Parathyroid adenoma (tissue), 2 donors: ENCODE measurements at regions not wholly inside any gene's neighbourhood (a gene's known extent, or its start where the extent isn't known, plus 50 kb on each side); places are given as distances from the start of the nearest gene placed in this dataset.

ENCODE experiments used
- H2AFZ ChIP-seq: fragments of 300-600 bp; sonication (generic); one replicate; pipeline ENCODE4 v1.7.0; 2017; ENCODE audit warnings: antibody characterized with exemption, mild to moderate bottlenecking
- H3K27ac ChIP-seq: fragments of 300-600 bp; sonication (generic); one replicate; pipeline ENCODE4 v1.7.0; 2017
- H3K27me3 ChIP-seq: fragments of 300-600 bp; sonication (generic); one replicate; pipeline ENCODE4 v1.7.0; 2017; ENCODE audit warnings: low read length; ENCODE audit not compliant: control insufficient read depth, insufficient read depth
- H3K36me3 ChIP-seq: fragments of 300-600 bp; sonication (generic); one replicate; pipeline ENCODE4 v1.7.0; 2017; ENCODE audit warnings: low read length; ENCODE audit not compliant: control insufficient read depth, insufficient read depth
- H3K4me1 ChIP-seq: fragments of 300-600 bp; sonication (generic); one replicate; pipeline ENCODE4 v1.7.0; 2017; ENCODE audit warnings: control low read depth
- H3K4me2 ChIP-seq: fragments of 300-600 bp; sonication (generic); one replicate; pipeline ENCODE4 v1.7.0; 2017; ENCODE audit warnings: low read length
- H3K4me3 ChIP-seq: fragments of 300-600 bp; sonication (generic); one replicate; pipeline ENCODE4 v1.7.0; 2017; ENCODE audit warnings: low read depth, low read length
- H3K79me2 ChIP-seq: fragments of 300-600 bp; sonication (generic); one replicate; pipeline ENCODE4 v1.7.0; 2017; ENCODE audit warnings: control low read depth
- H3K9ac ChIP-seq: fragments of 300-600 bp; sonication (generic); one replicate; pipeline ENCODE4 v1.7.0; 2017; ENCODE audit warnings: mild to moderate bottlenecking
- H3K9me3 ChIP-seq: fragments of 300-600 bp; sonication (generic); one replicate; pipeline ENCODE4 v1.7.0; 2017; ENCODE audit warnings: low read length; ENCODE audit not compliant: control insufficient read depth
- TF ChIP-seq, protein P1 (sequence below): fragments of 300-600 bp; sonication (generic); IDR thresholded peaks from one replicate; pipeline ENCODE4 v1.7.0; 2017; ENCODE audit warnings: antibody characterized with exemption, mild to moderate bottlenecking
- donor health status: primary hyperparathyroidism.

DNA sequence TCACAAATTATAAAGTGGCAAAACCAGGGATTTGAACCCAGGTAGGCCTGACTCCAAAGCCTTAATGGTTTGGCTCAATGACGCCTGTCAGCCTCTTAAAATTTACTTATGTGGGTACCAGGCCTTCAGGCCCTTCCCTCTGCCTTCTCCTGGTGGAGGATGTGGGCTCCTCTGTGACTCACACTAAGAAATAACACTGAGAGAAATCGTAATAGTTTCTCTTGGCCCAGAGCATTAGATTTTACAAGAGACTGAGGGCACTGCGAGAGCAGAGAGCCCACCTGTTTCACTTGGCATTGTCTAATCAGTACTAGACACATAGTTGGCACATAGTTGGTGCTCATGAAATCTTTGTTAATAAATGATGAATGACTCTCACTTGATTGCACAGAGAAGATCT, 505.2 kb downstream of the SHQ1 start:
- H3K9me3 ChIP-seq: no peaks in the 10 kb centered on the region
- TF ChIP-seq, protein P1, sequence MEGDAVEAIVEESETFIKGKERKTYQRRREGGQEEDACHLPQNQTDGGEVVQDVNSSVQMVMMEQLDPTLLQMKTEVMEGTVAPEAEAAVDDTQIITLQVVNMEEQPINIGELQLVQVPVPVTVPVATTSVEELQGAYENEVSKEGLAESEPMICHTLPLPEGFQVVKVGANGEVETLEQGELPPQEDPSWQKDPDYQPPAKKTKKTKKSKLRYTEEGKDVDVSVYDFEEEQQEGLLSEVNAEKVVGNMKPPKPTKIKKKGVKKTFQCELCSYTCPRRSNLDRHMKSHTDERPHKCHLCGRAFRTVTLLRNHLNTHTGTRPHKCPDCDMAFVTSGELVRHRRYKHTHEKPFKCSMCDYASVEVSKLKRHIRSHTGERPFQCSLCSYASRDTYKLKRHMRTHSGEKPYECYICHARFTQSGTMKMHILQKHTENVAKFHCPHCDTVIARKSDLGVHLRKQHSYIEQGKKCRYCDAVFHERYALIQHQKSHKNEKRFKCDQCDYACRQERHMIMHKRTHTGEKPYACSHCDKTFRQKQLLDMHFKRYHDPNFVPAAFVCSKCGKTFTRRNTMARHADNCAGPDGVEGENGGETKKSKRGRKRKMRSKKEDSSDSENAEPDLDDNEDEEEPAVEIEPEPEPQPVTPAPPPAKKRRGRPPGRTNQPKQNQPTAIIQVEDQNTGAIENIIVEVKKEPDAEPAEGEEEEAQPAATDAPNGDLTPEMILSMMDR: no peak
- no peaks in the 10 kb centered on the region for H3K27me3 ChIP-seq
- H3K36me3 ChIP-seq: no peaks in the 10 kb centered on the region
- H3K79me2 ChIP-seq: no peaks in the 10 kb centered on the region
- no peak overlapping the region for H3K27ac ChIP-seq
- H3K4me1 ChIP-seq: no peaks in the 10 kb centered on the region
- no peak overlapping the region for H3K4me3 ChIP-seq
- no peak overlapping the region for H3K4me2 ChIP-seq
- no peak overlapping the region for H2AFZ ChIP-seq
- no peak overlapping the region for H3K9ac ChIP-seq

DNA sequence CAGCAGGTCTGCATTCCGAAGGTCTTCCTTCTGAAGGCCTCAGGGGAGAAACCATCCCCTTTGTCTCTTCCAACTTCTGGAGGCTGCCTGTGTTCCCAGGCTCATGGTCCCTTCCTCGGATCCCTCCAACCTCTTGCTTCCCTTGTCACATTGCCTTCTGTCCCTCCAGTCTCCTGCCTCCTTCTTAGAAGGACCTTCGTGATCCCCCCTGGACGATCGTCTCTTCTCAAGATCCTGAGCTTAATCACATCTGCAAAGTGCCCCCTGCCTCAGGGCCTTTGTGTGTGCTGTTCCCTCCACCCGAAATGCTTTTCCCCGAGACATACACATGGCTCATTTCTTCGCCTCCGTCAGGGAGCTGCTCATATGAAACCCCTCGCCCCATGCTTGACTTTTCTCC, 505.8 kb downstream of the SHQ1 start:
- H3K27ac ChIP-seq: no peak overlapping the region
- H3K79me2 ChIP-seq: no peaks in the 10 kb centered on the region
- no peak overlapping the region for H2AFZ ChIP-seq
- H3K27me3 ChIP-seq: no peaks in the 10 kb centered on the region
- no peaks in the 10 kb centered on the region for H3K4me1 ChIP-seq
- TF ChIP-seq, protein P1: no peak
- H3K9me3 ChIP-seq: no peaks in the 10 kb centered on the region
- no peaks in the 10 kb centered on the region for H3K36me3 ChIP-seq
- no peak overlapping the region for H3K4me3 ChIP-seq
- no peak overlapping the region for H3K4me2 ChIP-seq
- H3K9ac ChIP-seq: no peak overlapping the region

DNA sequence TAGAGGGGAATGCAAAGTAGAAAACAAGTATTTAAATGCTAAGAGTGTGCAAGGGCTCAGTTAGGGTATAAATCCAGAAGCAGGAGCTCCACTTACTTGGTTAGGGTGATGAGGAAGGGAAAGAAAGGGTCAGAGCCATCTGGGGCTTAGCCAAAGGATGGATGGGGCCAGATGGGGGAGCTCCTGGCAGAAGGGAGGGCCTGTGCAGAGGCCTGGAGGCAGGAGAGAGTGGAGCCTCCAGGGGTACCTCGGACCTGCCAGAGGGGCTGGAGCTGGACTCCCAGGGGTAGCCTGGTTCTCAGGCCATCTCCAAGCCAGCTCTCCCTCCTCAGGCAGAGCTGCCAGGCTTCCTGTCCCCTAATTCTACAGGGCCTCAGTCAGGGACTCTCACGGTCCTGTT, 506.3 kb downstream of the SHQ1 start:
- no peak overlapping the region for H3K4me2 ChIP-seq
- no peak overlapping the region for H3K27ac ChIP-seq
- no peaks in the 10 kb centered on the region for H3K27me3 ChIP-seq
- H3K4me1 ChIP-seq: no peaks in the 10 kb centered on the region
- no peak overlapping the region for H2AFZ ChIP-seq
- H3K79me2 ChIP-seq: no peaks in the 10 kb centered on the region
- no peak overlapping the region for H3K4me3 ChIP-seq
- no peaks in the 10 kb centered on the region for H3K9me3 ChIP-seq
- no peaks in the 10 kb centered on the region for H3K36me3 ChIP-seq
- TF ChIP-seq, protein P1: no peak
- no peak overlapping the region for H3K9ac ChIP-seq

DNA sequence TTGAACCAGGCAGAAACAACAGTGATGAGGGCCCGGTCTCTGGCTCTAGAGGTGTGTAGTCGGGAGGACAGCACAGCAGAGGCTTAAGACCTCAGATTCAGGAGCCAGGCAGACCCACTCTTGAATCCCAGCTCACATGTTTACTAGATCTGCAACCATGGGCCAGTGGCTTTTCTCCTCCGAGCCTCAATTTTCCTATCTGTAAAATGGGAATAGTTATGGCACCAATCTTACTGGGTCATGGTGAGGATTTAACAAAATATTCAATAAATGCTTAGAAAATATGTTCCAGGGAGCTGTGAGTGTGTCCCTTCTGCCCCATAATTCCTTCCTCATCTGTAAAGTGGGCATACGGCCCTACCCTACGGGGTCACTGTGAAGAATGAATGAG, 506.9 kb downstream of the SHQ1 start:
- H3K79me2 ChIP-seq: no peaks in the 10 kb centered on the region
- no peaks in the 10 kb centered on the region for H3K4me1 ChIP-seq
- TF ChIP-seq, protein P1: no peak
- H3K9ac ChIP-seq: no peak overlapping the region
- no peak overlapping the region for H3K4me3 ChIP-seq
- no peak overlapping the region for H3K4me2 ChIP-seq
- H3K36me3 ChIP-seq: no peaks in the 10 kb centered on the region
- H3K9me3 ChIP-seq: no peaks in the 10 kb centered on the region
- no peak overlapping the region for H2AFZ ChIP-seq
- no peak overlapping the region for H3K27ac ChIP-seq
- H3K27me3 ChIP-seq: no peaks in the 10 kb centered on the region

DNA sequence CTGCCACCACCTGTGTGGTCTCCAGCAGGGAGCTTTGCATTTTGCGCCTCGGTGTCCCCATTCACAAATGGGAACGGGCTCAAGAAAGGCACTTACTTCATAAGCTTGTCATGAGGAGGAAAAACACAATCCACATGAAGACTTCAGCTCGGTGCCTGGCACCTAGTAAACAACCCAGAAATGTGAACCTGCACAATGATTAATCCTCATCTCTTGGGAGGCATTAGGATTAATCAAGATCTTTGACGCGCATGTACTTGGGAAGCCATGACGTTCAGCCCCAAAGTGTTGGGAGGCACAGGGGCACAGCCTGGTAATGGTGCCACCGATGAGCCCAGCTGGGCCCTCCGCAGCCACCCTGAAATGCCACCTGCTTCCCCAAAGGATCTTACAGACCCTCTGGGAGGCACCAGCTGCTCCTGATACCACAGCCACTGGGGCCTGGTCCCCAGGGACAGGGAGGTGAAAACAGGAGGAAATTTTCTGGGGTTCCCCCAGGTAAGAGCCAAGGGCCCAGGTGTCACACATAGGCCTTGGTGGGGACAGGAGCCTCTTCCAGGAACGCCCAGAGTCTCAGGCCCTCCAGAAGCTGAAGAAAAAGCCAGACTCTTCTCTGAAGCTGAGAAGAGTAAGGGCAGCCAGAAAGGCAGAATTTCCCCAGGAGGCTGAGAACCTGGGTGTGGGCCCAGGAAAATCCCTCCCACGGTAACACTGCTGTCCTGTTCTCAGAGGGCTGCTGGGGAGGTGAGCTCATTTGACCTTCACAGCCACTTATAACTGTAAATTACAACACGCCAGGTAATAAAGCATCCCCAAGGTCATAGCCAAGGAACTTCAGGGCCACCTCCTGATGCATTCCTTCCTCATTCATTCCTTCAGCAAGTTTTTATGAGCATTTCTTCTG, 507.5 kb downstream of the SHQ1 start:
- no peak overlapping the region for H3K4me2 ChIP-seq
- TF ChIP-seq, protein P1: no peak
- H3K9ac ChIP-seq: no peak overlapping the region
- no peaks in the 10 kb centered on the region for H3K4me1 ChIP-seq
- no peaks in the 10 kb centered on the region for H3K9me3 ChIP-seq
- no peaks in the 10 kb centered on the region for H3K36me3 ChIP-seq
- no peak overlapping the region for H3K4me3 ChIP-seq
- H3K27ac ChIP-seq: no peak overlapping the region
- H3K79me2 ChIP-seq: no peaks in the 10 kb centered on the region
- H3K27me3 ChIP-seq: no peaks in the 10 kb centered on the region
- no peak overlapping the region for H2AFZ ChIP-seq
